ENCODE measurements at regions not wholly inside any gene's neighbourhood (a gene's known extent, or its start where the extent isn't known, plus 50 kb on each side); places are given as distances from the start of the nearest gene placed in this dataset.

- Histone ChIP-seq H4K20me1 (ENCODE audit: insufficient read depth, low read length) (no peaks in the 10 kb centered on the region), H3K9me3 (replicated peaks; ENCODE audit: insufficient read depth, low read length) (no peaks in the 10 kb centered on the region), H2AFZ (ENCODE audit: low read length) (no peak overlapping the region), H3K79me2 (ENCODE audit: low read length) (no peaks in the 10 kb centered on the region), H3K9ac (ENCODE audit: low read length) (no peak overlapping the region), H3K4me1 (ENCODE audit: low read length) (no peaks in the 10 kb centered on the region), H3K27me3 (replicated peaks; ENCODE audit: insufficient read depth, low read length) (no peaks in the 10 kb centered on the region), H3K27ac (ENCODE audit: low read length) (no peak overlapping the region), H3F3A (ENCODE audit: insufficient read depth, low read length) (no peaks in the 10 kb centered on the region), H3K36me3 (replicated peaks; ENCODE audit: insufficient read depth, low read length) (no peaks in the 10 kb centered on the region), H3K9me2 (replicated peaks; ENCODE audit: insufficient read depth, low read length) (no peaks in the 10 kb centered on the region), H3K4me2 (ENCODE audit: low read depth, low read length) (no peak overlapping the region), H3K4me3 (ENCODE audit: low read length) (no peak overlapping the region)
- TF ChIP-seq EZH2 (optimal IDR thresholded peaks at IDR 0.05; ENCODE audit: low read depth, low read length) (no peak), EZH2phosphoT487 (IDR thresholded peaks at IDR 0.05; ENCODE audit: low read length) (no peak), CTCF (IDR thresholded peaks at IDR 0.05; ENCODE audit: low read length) (no peak)
- DNase-seq: no peak
These were observed 113.0 kb downstream of the KIF4B start for GRCh38 chr5:155126573-155126972.

DNA sequence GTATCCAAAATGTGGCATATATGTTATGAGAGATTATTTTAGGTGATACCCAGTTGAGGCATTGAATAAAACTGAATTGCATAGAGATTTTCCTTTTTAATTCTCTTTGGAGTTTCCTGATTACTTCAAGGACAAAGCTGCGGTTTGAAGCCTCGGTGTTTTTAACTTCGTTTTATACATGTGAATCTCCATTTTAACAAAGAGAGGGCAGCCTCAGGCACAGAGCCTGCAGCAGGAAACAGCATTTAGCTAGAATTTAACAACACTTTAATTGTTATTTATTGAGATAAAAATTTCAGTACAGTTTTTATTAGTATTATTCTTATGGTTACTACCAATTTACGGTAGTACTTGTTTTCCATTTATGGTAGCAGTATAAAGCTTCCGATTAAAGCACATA, 114.0 kb downstream of the KIF4B start:
- no peak overlapping the region for H3K4me3 ChIP-seq (ENCODE audit: low read length)
- no peak overlapping the region for H3K4me2 ChIP-seq (ENCODE audit: low read depth, low read length)
- no peaks in the 10 kb centered on the region for H3K9me2 ChIP-seq (replicated peaks; ENCODE audit: insufficient read depth, low read length)
- H3K27me3 ChIP-seq (replicated peaks; ENCODE audit: insufficient read depth, low read length): no peaks in the 10 kb centered on the region
- H3F3A ChIP-seq (ENCODE audit: insufficient read depth, low read length): no peaks in the 10 kb centered on the region
- no peak overlapping the region for H2AFZ ChIP-seq (ENCODE audit: low read length)
- H3K9me3 ChIP-seq (replicated peaks; ENCODE audit: insufficient read depth, low read length): no peaks in the 10 kb centered on the region
- H4K20me1 ChIP-seq (ENCODE audit: insufficient read depth, low read length): no peaks in the 10 kb centered on the region
- H3K36me3 ChIP-seq (replicated peaks; ENCODE audit: insufficient read depth, low read length): no peaks in the 10 kb centered on the region
- DNase-seq: no peak
- no peak overlapping the region for H3K9ac ChIP-seq (ENCODE audit: low read length)
- H3K27ac ChIP-seq (ENCODE audit: low read length): no peak overlapping the region
- TF ChIP-seq CTCF (IDR thresholded peaks at IDR 0.05; ENCODE audit: low read length) (no peak), EZH2 (optimal IDR thresholded peaks at IDR 0.05; ENCODE audit: low read depth, low read length) (no peak), EZH2phosphoT487 (IDR thresholded peaks at IDR 0.05; ENCODE audit: low read length) (no peak)
- no peaks in the 10 kb centered on the region for H3K4me1 ChIP-seq (ENCODE audit: low read length)
- no peaks in the 10 kb centered on the region for H3K79me2 ChIP-seq (ENCODE audit: low read length)

- no peaks in the 10 kb centered on the region for H3K36me3 ChIP-seq (replicated peaks; ENCODE audit: insufficient read depth, low read length)
- no peak for DNase-seq
These were observed 115.4 kb downstream of the KIF4B start for GRCh38 chr5:155128786-155129512.

More at GRCh38 chr5:155128786-155129512, 115.4 kb downstream of the KIF4B start:
- H3K27me3 ChIP-seq (replicated peaks; ENCODE audit: insufficient read depth, low read length): no peaks in the 10 kb centered on the region
- H3K79me2 ChIP-seq (ENCODE audit: low read length): no peaks in the 10 kb centered on the region
- no peaks in the 10 kb centered on the region for H4K20me1 ChIP-seq (ENCODE audit: insufficient read depth, low read length)
- H3K9ac ChIP-seq (ENCODE audit: low read length): no peak overlapping the region
- H3F3A ChIP-seq (ENCODE audit: insufficient read depth, low read length): no peaks in the 10 kb centered on the region
- no peaks in the 10 kb centered on the region for H3K4me1 ChIP-seq (ENCODE audit: low read length)
- no peak overlapping the region for H3K4me2 ChIP-seq (ENCODE audit: low read depth, low read length)
- no peaks in the 10 kb centered on the region for H3K9me3 ChIP-seq (replicated peaks; ENCODE audit: insufficient read depth, low read length)
- no peak overlapping the region for H2AFZ ChIP-seq (ENCODE audit: low read length)
- H3K4me3 ChIP-seq (ENCODE audit: low read length): no peak overlapping the region
- H3K9me2 ChIP-seq (replicated peaks; ENCODE audit: insufficient read depth, low read length): no peaks in the 10 kb centered on the region
- no peak overlapping the region for H3K27ac ChIP-seq (ENCODE audit: low read length)
- TF ChIP-seq EZH2 (optimal IDR thresholded peaks at IDR 0.05; ENCODE audit: low read depth, low read length) (no peak), EZH2phosphoT487 (IDR thresholded peaks at IDR 0.05; ENCODE audit: low read length) (no peak), CTCF (IDR thresholded peaks at IDR 0.05; ENCODE audit: low read length) (no peak)

All from MM.1S (cell line).